ENCODE measurements at regions not wholly inside any gene's neighbourhood (a gene's known extent, or its start where the extent isn't known, plus 50 kb on each side); places are given as distances from the start of the nearest gene placed in this dataset.

DNA sequence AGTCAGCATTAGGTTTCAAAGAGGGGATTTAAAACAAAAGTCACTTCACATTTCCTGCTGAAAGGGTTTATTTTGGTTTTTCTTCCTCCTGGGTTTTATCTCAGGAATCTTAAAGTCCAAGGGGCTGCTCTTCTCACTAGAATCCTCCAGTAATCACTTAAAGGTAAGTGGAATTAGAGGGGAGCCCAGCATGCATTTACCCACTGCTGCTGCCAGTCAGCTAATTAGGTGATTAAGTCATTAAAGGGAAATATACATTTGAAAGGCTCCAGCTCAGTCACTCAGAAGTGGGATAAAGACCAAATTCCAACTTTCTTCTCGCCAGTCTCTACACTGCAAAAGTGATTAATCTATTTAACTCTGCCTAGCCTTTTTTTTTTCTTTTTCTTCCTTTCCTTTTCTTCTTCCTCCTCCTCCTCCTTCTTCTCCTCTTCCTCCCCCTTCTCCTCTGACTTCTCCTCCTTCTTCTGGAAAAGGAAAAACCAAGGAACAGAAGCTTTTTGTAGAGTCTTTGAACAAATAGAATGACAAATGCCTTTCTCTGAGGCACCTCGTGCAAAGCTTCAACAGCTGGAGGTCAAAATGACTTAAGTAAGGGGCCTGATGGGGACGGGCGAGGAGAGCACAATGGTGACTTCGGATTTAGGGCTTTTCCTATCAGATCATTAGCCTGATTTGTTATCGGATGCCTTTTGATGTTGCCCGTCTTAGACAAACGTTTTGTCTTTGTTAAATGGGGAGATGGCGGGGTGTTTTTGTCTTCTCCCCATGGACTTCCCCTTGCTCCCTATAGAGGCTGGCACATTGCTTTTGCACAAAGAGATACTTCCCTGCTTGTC lies 617.6 kb downstream of the IRX1 start:
- Histone ChIP-seq H3K9me3 (replicated peaks; ENCODE audit: control insufficient read depth, insufficient read depth, low read length) (peaks cover 2% of the 10 kb centered on the region), H3K4me1 (ENCODE audit: control insufficient read depth, extremely low read depth, insufficient read depth, low read length) (no peaks in the 10 kb centered on the region), H3K79me2 (ENCODE audit: control insufficient read depth, insufficient read depth, low read length) (no peaks in the 10 kb centered on the region), H2AFZ (ENCODE audit: low read depth, low read length) (no peak overlapping the region), H3K4me2 (ENCODE audit: insufficient read depth, low read length) (no peak overlapping the region), H3K27me3 (ENCODE audit: control insufficient read depth in 2 of 2, insufficient read depth in 2 of 2, low read length in 2 of 2) (no peaks in the 10 kb centered on the region), H3K36me3 (ENCODE audit: control insufficient read depth in 2 of 2, extremely low read depth in 1 of 2, insufficient read depth in 2 of 2, low read length in 2 of 2) (no peaks in the 10 kb centered on the region), H4K20me1 (replicated peaks; ENCODE audit: control insufficient read depth, extremely low read depth, insufficient read depth, low read length) (no peaks in the 10 kb centered on the region), H3K4me3 (replicated peaks in 1 of 3; ENCODE audit: insufficient read depth in 1 of 3, low read depth in 1 of 3, low read length in 3 of 3) (no peak overlapping the region), H3K9ac (replicated peaks; ENCODE audit: extremely low read depth, insufficient read depth, low read length) (no peak overlapping the region), H3K9me1 (replicated peaks; ENCODE audit: control insufficient read depth, extremely low read depth, insufficient read depth, low read length) (no peaks in the 10 kb centered on the region), H3K27ac (ENCODE audit: insufficient read depth, low read depth, low read length) (no peak overlapping the region)
- TF ChIP-seq FOS (IDR thresholded peaks at IDR 0.05; ENCODE audit: borderline replicate concordance, insufficient read depth, low read length): no peak
- no peak for TF ChIP-seq GATA2 (IDR thresholded peaks at IDR 0.05; ENCODE audit: insufficient read depth, insufficient read length, low read depth, low read length)
- TF ChIP-seq, protein P1, sequence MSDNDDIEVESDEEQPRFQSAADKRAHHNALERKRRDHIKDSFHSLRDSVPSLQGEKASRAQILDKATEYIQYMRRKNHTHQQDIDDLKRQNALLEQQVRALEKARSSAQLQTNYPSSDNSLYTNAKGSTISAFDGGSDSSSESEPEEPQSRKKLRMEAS (IDR thresholded peaks at IDR 0.05; ENCODE audit: insufficient read depth, insufficient read length): no peak
- no peak for TF ChIP-seq JUN (IDR thresholded peaks at IDR 0.05; ENCODE audit: borderline replicate concordance, insufficient read depth, insufficient read length, low read depth)
- no peak for TF ChIP-seq POLR2A (IDR thresholded peaks at IDR 0.05; ENCODE audit: low read depth, low read length)
- TF ChIP-seq POLR2AphosphoS5 (IDR thresholded peaks at IDR 0.05; ENCODE audit: insufficient read depth, low read depth, low read length): no peak
- TF ChIP-seq, protein P2, sequence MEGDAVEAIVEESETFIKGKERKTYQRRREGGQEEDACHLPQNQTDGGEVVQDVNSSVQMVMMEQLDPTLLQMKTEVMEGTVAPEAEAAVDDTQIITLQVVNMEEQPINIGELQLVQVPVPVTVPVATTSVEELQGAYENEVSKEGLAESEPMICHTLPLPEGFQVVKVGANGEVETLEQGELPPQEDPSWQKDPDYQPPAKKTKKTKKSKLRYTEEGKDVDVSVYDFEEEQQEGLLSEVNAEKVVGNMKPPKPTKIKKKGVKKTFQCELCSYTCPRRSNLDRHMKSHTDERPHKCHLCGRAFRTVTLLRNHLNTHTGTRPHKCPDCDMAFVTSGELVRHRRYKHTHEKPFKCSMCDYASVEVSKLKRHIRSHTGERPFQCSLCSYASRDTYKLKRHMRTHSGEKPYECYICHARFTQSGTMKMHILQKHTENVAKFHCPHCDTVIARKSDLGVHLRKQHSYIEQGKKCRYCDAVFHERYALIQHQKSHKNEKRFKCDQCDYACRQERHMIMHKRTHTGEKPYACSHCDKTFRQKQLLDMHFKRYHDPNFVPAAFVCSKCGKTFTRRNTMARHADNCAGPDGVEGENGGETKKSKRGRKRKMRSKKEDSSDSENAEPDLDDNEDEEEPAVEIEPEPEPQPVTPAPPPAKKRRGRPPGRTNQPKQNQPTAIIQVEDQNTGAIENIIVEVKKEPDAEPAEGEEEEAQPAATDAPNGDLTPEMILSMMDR (IDR thresholded peaks at IDR 0.05; ENCODE audit: extremely low read depth in 1 of 2, insufficient read depth in 1 of 2, low read depth in 1 of 2, low read length in 2 of 2): no peak
- TF ChIP-seq EZH2 (IDR thresholded peaks at IDR 0.05; ENCODE audit: borderline replicate concordance, low read depth, low read length, severe bottlenecking): no peak
- no peak for TF ChIP-seq MYC (IDR thresholded peaks at IDR 0.05; ENCODE audit: low read depth, low read length)
- dilution Hi-C loops (cut with MboI; ENCODE audit: extremely low pct_ligation_motif_present, low sequenced_read_pairs): no loop called here
- intact Hi-C loops (cut with micrococcal nuclease): no loop called here
- no TSS peak for BruUV-seq (replicated peaks)
- DNase-seq (ENCODE audit: low read depth, low spot score): no peak
- POLR2A ChIA-PET: no interaction called here
- CTCF ChIA-PET: no interaction called here
- no peak for FAIRE-seq
